ENCODE measurements at regions not wholly inside any gene's neighbourhood (a gene's known extent, or its start where the extent isn't known, plus 50 kb on each side); places are given as distances from the start of the nearest gene placed in this dataset.

DNA sequence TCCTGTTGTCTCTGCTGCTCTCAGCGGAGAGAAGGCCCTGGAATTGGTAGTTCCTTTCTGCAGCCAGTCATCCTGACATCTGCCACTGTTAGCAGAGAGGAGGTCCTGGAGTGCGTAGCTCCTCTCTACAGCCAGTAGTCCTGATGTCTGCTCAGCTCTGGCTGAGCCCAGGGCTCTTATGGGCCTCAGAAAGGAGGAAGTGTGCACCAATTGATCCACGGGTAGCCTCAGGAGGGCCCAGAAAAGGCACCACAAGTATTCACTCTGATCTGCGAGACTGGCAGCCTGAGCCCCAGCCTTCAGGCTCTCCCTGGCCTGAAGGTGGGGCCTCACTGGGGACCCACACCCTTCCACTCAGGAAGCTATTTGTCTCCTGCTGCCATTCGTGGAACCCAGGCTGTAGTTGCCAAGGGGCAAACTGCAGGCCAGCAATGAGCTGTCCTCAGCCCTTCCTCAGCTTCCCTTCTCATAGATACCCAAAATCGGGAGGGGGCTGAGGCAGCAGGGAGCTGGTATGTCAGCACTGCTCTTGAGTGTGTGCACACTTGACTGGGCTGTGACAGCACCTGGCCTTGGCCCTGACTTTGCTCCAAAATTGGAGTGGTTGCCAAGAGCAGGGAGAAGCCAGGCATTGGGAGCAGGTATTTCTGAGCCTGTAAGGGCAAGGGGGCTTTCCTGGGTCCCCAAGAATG lies 1049.5 kb upstream of the ACO1 start:
- no peaks in the 10 kb centered on the region for H3K9me3 ChIP-seq
- no peaks in the 10 kb centered on the region for H3K36me3 ChIP-seq
- H3K4me1 ChIP-seq, result no peaks in the 10 kb centered on the region
- intact Hi-C loops (cut with DNase I), result no loop called here
- DNase-seq (ENCODE audit: low spot score in 2 of 2), result no peak
- H3K27ac ChIP-seq, result no peak overlapping the region
- H3K4me3 ChIP-seq, result no peak overlapping the region
- no peaks in the 10 kb centered on the region for H3K27me3 ChIP-seq
- TF ChIP-seq, protein P1, sequence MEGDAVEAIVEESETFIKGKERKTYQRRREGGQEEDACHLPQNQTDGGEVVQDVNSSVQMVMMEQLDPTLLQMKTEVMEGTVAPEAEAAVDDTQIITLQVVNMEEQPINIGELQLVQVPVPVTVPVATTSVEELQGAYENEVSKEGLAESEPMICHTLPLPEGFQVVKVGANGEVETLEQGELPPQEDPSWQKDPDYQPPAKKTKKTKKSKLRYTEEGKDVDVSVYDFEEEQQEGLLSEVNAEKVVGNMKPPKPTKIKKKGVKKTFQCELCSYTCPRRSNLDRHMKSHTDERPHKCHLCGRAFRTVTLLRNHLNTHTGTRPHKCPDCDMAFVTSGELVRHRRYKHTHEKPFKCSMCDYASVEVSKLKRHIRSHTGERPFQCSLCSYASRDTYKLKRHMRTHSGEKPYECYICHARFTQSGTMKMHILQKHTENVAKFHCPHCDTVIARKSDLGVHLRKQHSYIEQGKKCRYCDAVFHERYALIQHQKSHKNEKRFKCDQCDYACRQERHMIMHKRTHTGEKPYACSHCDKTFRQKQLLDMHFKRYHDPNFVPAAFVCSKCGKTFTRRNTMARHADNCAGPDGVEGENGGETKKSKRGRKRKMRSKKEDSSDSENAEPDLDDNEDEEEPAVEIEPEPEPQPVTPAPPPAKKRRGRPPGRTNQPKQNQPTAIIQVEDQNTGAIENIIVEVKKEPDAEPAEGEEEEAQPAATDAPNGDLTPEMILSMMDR (IDR thresholded peaks at IDR 0.05), result no peak

DNA sequence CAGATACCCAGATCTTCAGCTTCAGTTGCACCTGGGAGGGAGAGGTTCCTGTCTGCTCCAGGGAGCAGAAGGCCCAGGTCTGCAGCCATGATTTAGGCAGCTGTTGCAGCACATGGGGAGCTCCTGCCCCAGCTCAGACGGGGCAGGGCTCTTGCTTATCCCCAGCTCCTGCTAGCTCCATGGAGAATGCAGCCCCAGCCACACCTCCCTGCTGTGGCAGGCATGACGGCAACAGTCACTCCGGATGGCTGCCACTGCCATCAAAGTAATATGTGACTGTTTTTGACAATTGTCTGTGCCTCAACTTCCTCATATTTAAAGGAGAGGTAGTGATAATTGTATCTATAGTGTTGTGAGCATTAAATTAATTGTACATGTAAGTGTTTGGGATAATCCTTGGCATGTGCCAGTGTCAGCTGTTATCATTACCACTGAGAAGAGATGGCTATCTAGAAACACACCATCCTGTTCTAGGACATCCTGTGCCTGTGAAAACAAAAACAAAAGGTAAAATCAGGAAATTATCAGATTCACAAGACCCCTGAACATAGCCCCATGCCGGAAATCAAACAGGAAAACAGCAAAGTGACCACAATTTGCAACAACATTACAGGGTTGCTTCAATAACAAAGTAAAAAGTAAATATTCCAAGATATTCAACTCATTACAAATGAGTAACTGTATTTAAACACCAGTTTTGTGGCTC lies 1048.8 kb upstream of the ACO1 start:
- Histone ChIP-seq H3K9me3 (no peaks in the 10 kb centered on the region), H3K4me3 (no peak overlapping the region), H3K27ac (no peak overlapping the region), H3K36me3 (no peaks in the 10 kb centered on the region), H3K27me3 (no peaks in the 10 kb centered on the region), H3K4me1 (no peaks in the 10 kb centered on the region)
- no peak for DNase-seq (ENCODE audit: low spot score in 2 of 2)
- intact Hi-C loops (cut with DNase I), result no loop called here
- TF ChIP-seq, protein P1 (IDR thresholded peaks at IDR 0.05), result no peak

DNA sequence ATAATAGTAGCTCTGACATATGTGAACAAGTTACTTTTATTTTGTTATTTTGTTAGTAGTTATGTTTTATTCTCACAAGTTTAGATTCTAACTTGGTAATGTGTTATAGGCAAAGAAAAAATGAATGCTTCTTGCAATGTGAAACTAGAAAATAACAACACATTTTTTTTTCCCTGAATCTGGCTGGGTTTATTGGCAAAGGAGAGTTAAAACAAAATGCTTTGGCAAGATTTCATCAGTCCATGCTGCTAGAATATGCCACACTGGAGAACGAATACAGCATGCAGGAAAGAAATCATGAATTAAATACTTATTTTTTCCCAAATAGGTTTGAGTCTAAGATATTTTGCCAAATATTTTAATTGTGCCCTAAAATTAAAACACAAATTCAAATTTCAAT lies 1048.1 kb upstream of the ACO1 start:
- Histone ChIP-seq H3K27me3 (no peaks in the 10 kb centered on the region), H3K4me3 (no peak overlapping the region), H3K4me1 (no peaks in the 10 kb centered on the region), H3K36me3 (no peaks in the 10 kb centered on the region), H3K27ac (no peak overlapping the region), H3K9me3 (no peaks in the 10 kb centered on the region)
- intact Hi-C loops (cut with DNase I), result no loop called here
- TF ChIP-seq, protein P1 (IDR thresholded peaks at IDR 0.05), result no peak
- no peak for DNase-seq (ENCODE audit: low spot score in 2 of 2)

DNA sequence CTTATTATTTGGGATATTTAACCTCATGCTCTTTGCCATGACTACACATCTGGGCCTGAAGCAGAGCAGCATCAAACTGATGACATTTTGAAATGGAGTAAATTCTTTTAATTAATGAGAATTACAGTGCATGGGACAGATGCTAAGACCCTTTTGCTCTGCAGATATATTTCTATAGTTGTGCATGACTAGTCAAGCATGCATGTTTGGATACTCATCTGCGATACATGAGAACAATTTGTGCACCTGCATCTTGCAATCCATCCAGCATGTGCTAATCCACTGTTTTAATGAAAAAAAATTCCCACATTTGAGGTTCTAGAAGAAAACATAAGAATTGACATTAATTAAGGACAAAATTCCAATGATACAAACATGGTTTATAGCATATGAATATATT lies 1047.6 kb upstream of the ACO1 start:
- H3K4me3 ChIP-seq, result no peak overlapping the region
- H3K36me3 ChIP-seq, result no peaks in the 10 kb centered on the region
- no peak overlapping the region for H3K27ac ChIP-seq
- H3K9me3 ChIP-seq, result no peaks in the 10 kb centered on the region
- H3K4me1 ChIP-seq, result no peaks in the 10 kb centered on the region
- intact Hi-C loops (cut with DNase I), result no loop called here
- H3K27me3 ChIP-seq, result no peaks in the 10 kb centered on the region
- TF ChIP-seq, protein P1 (IDR thresholded peaks at IDR 0.05), result no peak
- no peak for DNase-seq (ENCODE audit: low spot score in 2 of 2)

DNA sequence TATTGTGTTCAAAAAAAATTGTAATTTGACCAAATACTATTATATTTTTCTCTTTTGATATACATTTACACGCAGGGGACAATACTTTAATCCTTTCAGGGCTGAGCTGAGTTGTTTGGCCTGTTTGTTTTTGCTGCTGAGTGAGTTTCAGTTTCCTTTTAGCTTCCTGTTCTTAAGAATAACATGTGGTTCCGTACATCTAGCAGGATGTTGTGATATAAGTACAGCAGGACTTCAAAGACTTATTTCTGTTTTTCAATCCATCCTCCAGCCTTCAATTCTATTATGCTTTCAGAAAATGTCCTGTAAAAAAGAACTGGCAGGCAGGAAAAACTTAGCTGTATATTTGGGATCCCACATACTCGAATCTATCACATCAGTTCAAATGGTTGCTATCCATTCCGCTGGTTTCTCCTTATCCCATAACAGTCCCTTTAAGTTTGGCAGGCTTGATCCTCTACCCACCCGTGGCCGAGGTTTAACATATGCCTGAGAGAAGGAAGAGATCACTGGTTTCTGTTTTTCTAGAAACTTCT lies 1037.3 kb upstream of the ACO1 start:
- TF ChIP-seq, protein P1 (IDR thresholded peaks at IDR 0.05), result no peak
- no peak for DNase-seq (ENCODE audit: low spot score in 2 of 2)
- Histone ChIP-seq H3K4me3 (no peak overlapping the region), H3K9me3 (no peaks in the 10 kb centered on the region), H3K27me3 (no peaks in the 10 kb centered on the region), H3K36me3 (no peaks in the 10 kb centered on the region), H3K4me1 (no peaks in the 10 kb centered on the region), H3K27ac (no peak overlapping the region)
- intact Hi-C loops (cut with DNase I), result no loop called here

Data from ascending aorta (tissue), 2 donors.